ENCODE measurements at regions not wholly inside any gene's neighbourhood (a gene's known extent, or its start where the extent isn't known, plus 50 kb on each side); places are given as distances from the start of the nearest gene placed in this dataset.
"Not testable (repeated sequence)": the region's sequence is repeated elsewhere in the genome, so short reads cannot be mapped to it uniquely, and the experiment has no call there.

DNA sequence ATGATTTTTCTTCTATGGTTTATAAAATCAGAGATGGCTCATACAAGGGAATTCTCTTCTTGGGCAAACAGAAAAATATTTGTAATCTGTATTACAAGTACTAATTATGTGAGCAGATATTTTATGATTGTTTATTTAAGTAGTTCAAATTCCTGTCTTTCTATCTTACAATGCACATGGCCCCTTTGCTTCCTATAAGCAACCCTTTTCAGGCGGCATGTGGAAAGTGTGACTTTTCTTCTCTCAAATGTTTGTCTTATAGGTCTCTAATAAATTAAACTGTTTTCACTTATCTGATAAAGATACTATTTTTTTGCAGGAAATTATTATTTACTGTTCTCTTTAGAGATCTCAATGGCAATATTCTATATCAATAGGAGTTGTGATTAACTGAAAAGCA, 259.3 kb upstream of the MAGEB18 start:
- WGBS: 0% methylated on average over 1 of the region's 1 CpG
- no peak for DNase-seq (ENCODE audit: extremely low spot score)
- no peaks in the 10 kb centered on the region for H3K36me3 ChIP-seq
- no peaks in the 10 kb centered on the region for H3K27me3 ChIP-seq
- intact Hi-C loops (cut with DNase I): no loop called here
- no peak overlapping the region for H3K27ac ChIP-seq (replicated peaks in 1 of 4)
- H3K4me1 ChIP-seq: no peaks in the 10 kb centered on the region
- TF ChIP-seq POLR2AphosphoS5 (IDR thresholded peaks at IDR 0.05): no peak
- TF ChIP-seq EP300 (IDR thresholded peaks at IDR 0.05): no peak
- TF ChIP-seq, protein P1, sequence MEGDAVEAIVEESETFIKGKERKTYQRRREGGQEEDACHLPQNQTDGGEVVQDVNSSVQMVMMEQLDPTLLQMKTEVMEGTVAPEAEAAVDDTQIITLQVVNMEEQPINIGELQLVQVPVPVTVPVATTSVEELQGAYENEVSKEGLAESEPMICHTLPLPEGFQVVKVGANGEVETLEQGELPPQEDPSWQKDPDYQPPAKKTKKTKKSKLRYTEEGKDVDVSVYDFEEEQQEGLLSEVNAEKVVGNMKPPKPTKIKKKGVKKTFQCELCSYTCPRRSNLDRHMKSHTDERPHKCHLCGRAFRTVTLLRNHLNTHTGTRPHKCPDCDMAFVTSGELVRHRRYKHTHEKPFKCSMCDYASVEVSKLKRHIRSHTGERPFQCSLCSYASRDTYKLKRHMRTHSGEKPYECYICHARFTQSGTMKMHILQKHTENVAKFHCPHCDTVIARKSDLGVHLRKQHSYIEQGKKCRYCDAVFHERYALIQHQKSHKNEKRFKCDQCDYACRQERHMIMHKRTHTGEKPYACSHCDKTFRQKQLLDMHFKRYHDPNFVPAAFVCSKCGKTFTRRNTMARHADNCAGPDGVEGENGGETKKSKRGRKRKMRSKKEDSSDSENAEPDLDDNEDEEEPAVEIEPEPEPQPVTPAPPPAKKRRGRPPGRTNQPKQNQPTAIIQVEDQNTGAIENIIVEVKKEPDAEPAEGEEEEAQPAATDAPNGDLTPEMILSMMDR (IDR thresholded peaks at IDR 0.05): no peak
- no peak for TF ChIP-seq POLR2A (IDR thresholded peaks at IDR 0.05; ENCODE audit: low read depth)
- no peaks in the 10 kb centered on the region for H3K9me3 ChIP-seq
- no peak overlapping the region for H3K4me3 ChIP-seq

DNA sequence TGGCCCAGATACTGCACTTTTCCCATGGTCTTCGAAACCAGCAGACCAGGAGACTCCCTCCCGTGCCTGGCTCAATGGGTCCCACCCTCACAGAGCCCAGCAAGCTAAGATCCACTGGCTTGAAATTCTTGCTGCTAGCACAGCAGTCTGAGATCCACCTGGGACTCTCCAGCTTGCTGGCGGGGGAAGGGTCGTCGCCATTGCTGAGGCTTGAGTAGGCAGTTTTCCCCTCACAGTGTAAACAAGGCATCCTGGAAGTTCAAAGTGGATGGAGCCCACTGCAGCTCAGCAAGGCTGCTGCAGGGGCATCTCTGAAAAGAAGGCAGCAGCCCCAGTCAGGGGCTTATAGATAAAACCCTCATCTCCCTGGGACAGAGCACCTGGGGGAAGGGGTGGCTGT, 255.6 kb upstream of the MAGEB18 start:
- intact Hi-C loops (cut with DNase I): not testable (repeated sequence)

DNA sequence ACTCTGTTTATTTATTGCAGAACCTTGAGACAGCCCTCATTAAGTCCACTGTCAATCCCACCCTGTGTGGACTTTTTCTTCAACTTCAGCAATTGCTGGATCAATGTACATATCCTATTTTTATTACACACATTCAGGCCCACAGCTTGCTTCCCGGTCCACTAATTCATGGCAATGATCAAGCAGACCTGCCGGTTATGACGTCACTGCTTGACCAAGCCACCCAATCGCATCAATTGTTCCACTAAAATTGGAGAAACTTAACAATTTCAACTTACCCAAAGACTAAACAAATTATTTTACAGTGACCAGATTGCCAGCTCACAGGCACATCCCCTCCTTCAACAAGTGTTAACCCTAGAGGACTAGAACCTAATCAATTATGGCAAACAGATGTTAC, 240.4 kb upstream of the MAGEB18 start:
- no peaks in the 10 kb centered on the region for H3K27me3 ChIP-seq
- TF ChIP-seq EP300 (IDR thresholded peaks at IDR 0.05): no peak
- TF ChIP-seq, protein P1 (IDR thresholded peaks at IDR 0.05): no peak
- TF ChIP-seq POLR2AphosphoS5 (IDR thresholded peaks at IDR 0.05): no peak
- TF ChIP-seq POLR2A (IDR thresholded peaks at IDR 0.05; ENCODE audit: low read depth): no peak
- H3K9me3 ChIP-seq: no peaks in the 10 kb centered on the region
- intact Hi-C loops (cut with DNase I): no loop called here
- WGBS: 91% methylated on average over 4 of the region's 4 CpGs
- H3K4me3 ChIP-seq: no peak overlapping the region
- H3K36me3 ChIP-seq: no peaks in the 10 kb centered on the region
- DNase-seq (ENCODE audit: extremely low spot score): no peak
- no peak overlapping the region for H3K27ac ChIP-seq (replicated peaks in 1 of 4)
- no peaks in the 10 kb centered on the region for H3K4me1 ChIP-seq

More for the DNA sequence above, 255.6 kb upstream of the MAGEB18 start:
- H3K4me1 ChIP-seq; H3K9me3 ChIP-seq; H3K4me3 ChIP-seq; H3K27ac ChIP-seq (replicated peaks in 1 of 4); DNase-seq (ENCODE audit: extremely low spot score); H3K27me3 ChIP-seq; H3K36me3 ChIP-seq: not testable (repeated sequence)
- 61% methylated on average over 2 of the region's 5 CpGs for WGBS

DNA sequence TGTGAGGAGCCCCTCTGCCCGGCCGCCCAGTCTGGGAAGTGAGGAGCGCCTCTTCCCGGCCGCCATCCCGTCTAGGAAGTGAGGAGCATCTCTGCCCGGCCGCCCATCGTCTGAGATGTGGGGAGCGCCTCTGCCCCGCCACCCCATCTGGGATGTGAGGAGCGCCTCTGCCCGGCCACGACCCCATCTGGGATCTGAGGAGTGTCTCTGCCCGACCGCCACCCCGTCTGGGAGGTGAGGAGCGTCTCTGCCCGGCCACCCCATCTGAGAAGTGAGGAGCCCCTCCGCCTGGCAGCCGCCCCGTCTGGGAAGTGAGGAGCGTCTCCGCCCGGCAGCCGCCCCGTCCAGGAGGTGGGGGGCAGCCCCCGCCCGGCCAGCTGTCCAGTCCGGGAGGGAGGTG, 232.4 kb upstream of the MAGEB18 start:
- H3K36me3 ChIP-seq; H3K27ac ChIP-seq (replicated peaks in 1 of 4); H3K27me3 ChIP-seq; DNase-seq (ENCODE audit: extremely low spot score); H3K4me3 ChIP-seq; H3K4me1 ChIP-seq; H3K9me3 ChIP-seq; intact Hi-C loops (cut with DNase I): not testable (repeated sequence)
- 98% methylated on average over 16 of the region's 30 CpGs for WGBS

DNA sequence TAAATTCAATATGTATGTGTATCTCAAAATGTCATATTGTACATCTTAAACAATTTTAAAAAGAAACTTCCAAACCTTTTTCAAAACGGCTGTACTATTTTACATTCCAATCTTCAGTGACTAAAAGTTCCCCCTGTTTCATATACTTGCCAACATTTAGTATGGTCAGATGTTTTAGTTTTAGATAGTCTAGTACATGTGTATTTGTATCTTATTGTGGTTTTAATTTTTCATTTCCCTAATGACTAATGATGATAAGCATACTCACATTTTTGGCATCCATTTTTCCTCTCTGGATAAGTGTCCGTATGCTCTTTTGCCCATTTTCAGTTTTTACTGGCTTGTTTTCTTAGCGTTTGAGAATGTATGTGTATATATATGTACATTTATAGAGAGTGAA, 212.2 kb upstream of the MAGEB18 start:
- TF ChIP-seq, protein P1 (IDR thresholded peaks at IDR 0.05): no peak
- TF ChIP-seq POLR2AphosphoS5 (IDR thresholded peaks at IDR 0.05): no peak
- TF ChIP-seq EP300 (IDR thresholded peaks at IDR 0.05): no peak
- TF ChIP-seq POLR2A (IDR thresholded peaks at IDR 0.05; ENCODE audit: low read depth): no peak
- 57% methylated on average over 3 of the region's 3 CpGs for WGBS
- intact Hi-C loops (cut with DNase I): no loop called here

DNA sequence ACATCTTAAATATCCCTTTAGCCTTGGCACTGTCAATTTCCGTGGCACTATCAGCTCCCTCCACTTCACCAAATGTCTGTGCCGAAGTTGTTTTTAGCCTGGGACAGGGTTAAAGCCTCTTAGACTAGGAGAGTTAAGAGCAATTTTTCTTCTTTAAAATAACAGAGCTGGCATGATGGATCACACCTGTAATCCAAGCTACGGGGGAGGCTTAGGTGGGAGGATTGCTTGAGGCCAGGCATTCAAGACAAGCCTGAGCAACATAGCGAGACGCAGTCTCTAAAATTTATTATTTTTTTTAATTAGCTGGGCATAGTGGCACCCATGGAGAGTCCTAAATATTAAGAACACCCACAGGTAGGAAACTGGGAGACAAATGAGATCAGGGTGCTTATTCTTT, 209.8 kb upstream of the MAGEB18 start:
- Histone ChIP-seq H3K36me3 (no peaks in the 10 kb centered on the region), H3K4me3 (no peak overlapping the region), H3K27me3 (no peaks in the 10 kb centered on the region), H3K4me1 (no peaks in the 10 kb centered on the region), H3K9me3 (no peaks in the 10 kb centered on the region), H3K27ac (replicated peaks in 1 of 4) (no peak overlapping the region)
- WGBS: 72% methylated on average over 5 of the region's 5 CpGs
- TF ChIP-seq, protein P1 (IDR thresholded peaks at IDR 0.05): no peak
- TF ChIP-seq EP300 (IDR thresholded peaks at IDR 0.05): no peak
- intact Hi-C loops (cut with DNase I): no loop called here
- DNase-seq (ENCODE audit: extremely low spot score): no peak

More for the DNA sequence above, 212.2 kb upstream of the MAGEB18 start:
- DNase-seq (ENCODE audit: extremely low spot score): no peak
- Histone ChIP-seq H3K4me1 (no peaks in the 10 kb centered on the region), H3K4me3 (no peak overlapping the region), H3K27me3 (no peaks in the 10 kb centered on the region), H3K9me3 (no peaks in the 10 kb centered on the region), H3K36me3 (no peaks in the 10 kb centered on the region), H3K27ac (replicated peaks in 1 of 4) (no peak overlapping the region)

All from esophagus muscularis mucosa (tissue), 4 donors.